ENCODE measurements at regions not wholly inside any gene's neighbourhood (a gene's known extent, or its start where the extent isn't known, plus 50 kb on each side); places are given as distances from the start of the nearest gene placed in this dataset.

DNA sequence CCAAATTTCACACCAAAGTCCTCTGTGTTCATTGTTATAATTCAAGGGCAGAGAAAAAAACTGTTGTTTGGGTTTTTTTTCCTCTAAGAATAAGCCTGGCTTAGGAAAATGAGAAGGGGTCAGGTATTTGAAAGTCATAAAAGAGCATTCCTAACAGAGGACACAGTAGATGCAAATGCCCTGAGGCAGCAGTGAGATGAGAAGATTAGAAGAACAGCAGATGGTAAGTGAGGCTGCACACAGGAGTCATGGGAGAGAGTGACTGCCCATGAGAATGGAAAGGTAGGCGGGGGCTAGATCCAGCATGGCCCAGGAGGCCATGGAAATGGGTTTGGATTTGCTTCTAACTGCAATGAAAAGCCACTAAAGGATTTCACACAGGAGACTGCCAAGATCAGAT lies 107.5 kb upstream of the RBPJ start:
- TF ChIP-seq BACH2 (CRISPR knock-in tag; IDR thresholded peaks at IDR 0.05; ENCODE audit: borderline replicate concordance) (no peak), SNAI2 (CRISPR knock-in tag; IDR thresholded peaks at IDR 0.05) (no peak), GLIS3 (CRISPR knock-in tag; IDR thresholded peaks at IDR 0.05) (no peak)
- TF ChIP-seq, protein P1, sequence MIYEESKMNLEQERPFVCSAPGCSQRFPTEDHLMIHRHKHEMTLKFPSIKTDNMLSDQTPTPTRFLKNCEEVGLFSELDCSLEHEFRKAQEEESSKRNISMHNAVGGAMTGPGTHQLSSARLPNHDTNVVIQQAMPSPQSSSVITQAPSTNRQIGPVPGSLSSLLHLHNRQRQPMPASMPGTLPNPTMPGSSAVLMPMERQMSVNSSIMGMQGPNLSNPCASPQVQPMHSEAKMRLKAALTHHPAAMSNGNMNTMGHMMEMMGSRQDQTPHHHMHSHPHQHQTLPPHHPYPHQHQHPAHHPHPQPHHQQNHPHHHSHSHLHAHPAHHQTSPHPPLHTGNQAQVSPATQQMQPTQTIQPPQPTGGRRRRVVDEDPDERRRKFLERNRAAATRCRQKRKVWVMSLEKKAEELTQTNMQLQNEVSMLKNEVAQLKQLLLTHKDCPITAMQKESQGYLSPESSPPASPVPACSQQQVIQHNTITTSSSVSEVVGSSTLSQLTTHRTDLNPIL (CRISPR knock-in tag; IDR thresholded peaks at IDR 0.05; ENCODE audit: low read depth): no peak

DNA sequence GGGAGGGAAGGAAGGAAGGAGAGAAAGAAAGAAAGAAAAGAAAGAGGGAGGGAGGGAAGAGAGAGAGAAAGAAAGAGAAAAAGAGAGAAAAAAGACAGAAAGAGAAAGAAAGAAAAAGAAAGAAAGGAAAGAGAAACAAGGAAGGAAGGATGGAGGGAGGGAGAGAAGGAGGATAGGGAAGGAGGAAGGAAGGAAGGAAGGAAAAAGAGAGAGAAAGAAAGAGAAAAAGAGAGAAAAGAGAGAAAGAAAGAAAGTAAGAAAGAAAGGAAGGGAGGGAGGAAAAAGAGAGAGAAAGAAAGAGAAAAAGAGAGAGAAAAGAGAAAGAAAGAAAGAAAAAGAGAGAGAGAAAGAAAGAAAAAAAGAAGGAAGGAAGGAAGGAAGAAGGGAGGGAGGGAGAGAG lies 105.8 kb upstream of the RBPJ start:
- TF ChIP-seq ZNF8 (CRISPR knock-in tag; IDR thresholded peaks at IDR 0.05) (no peak), ZC3H10 (CRISPR knock-in tag; IDR thresholded peaks at IDR 0.05) (no peak)
- ATAC-seq: no peak

More for the DNA sequence above, 107.5 kb upstream of the RBPJ start:
- ATAC-seq: no peak

DNA sequence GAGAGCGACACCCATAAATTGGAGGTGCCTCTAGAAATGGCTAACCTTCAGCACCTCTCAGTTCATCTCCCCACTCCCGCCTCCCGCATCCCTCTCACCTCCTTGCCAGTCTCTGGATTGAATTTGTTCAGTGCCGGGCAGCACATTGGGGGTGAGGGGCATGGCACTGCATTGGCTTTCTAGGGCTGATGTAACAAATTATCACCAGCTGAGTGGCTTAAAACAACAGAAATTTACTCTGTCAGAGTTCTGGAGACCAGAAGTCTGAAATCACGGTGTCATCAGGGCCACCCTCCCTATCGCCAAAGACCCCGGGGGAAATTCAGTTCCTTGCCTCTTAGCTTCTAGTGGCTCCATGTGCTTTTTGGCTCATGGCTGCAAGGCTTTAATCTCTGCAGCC lies 105.1 kb upstream of the RBPJ start:
- no peak for ATAC-seq
- TF ChIP-seq, protein P1 (CRISPR knock-in tag; IDR thresholded peaks at IDR 0.05; ENCODE audit: low read depth): no peak
- TF ChIP-seq, protein P2, sequence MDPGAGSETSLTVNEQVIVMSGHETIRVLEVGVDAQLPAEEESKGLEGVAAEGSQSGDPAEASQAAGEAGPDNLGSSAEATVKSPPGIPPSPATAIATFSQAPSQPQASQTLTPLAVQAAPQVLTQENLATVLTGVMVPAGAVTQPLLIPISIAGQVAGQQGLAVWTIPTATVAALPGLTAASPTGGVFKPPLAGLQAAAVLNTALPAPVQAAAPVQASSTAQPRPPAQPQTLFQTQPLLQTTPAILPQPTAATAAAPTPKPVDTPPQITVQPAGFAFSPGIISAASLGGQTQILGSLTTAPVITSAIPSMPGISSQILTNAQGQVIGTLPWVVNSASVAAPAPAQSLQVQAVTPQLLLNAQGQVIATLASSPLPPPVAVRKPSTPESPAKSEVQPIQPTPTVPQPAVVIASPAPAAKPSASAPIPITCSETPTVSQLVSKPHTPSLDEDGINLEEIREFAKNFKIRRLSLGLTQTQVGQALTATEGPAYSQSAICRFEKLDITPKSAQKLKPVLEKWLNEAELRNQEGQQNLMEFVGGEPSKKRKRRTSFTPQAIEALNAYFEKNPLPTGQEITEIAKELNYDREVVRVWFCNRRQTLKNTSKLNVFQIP (CRISPR knock-in tag; IDR thresholded peaks at IDR 0.05; ENCODE audit: borderline replicate concordance, low read depth): no peak
- TF ChIP-seq, protein P3, sequence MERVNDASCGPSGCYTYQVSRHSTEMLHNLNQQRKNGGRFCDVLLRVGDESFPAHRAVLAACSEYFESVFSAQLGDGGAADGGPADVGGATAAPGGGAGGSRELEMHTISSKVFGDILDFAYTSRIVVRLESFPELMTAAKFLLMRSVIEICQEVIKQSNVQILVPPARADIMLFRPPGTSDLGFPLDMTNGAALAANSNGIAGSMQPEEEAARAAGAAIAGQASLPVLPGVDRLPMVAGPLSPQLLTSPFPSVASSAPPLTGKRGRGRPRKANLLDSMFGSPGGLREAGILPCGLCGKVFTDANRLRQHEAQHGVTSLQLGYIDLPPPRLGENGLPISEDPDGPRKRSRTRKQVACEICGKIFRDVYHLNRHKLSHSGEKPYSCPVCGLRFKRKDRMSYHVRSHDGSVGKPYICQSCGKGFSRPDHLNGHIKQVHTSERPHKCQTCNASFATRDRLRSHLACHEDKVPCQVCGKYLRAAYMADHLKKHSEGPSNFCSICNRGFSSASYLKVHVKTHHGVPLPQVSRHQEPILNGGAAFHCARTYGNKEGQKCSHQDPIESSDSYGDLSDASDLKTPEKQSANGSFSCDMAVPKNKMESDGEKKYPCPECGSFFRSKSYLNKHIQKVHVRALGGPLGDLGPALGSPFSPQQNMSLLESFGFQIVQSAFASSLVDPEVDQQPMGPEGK (CRISPR knock-in tag; IDR thresholded peaks at IDR 0.05; ENCODE audit: borderline replicate concordance): no peak
- TF ChIP-seq TOX (CRISPR knock-in tag; IDR thresholded peaks at IDR 0.05; ENCODE audit: borderline replicate concordance): no peak
- no peak for TF ChIP-seq OSR1 (CRISPR knock-in tag; IDR thresholded peaks at IDR 0.05)
- no peak for TF ChIP-seq TCF4 (CRISPR knock-in tag; IDR thresholded peaks at IDR 0.05; ENCODE audit: borderline replicate concordance)
- TF ChIP-seq ZNF8 (CRISPR knock-in tag; IDR thresholded peaks at IDR 0.05): no peak
- no peak for TF ChIP-seq ISL1 (CRISPR knock-in tag; IDR thresholded peaks at IDR 0.05)
- no peak for TF ChIP-seq ZNF565 (CRISPR knock-in tag; conservative IDR thresholded peaks at IDR 0.05; ENCODE audit: low read depth)
- no peak for TF ChIP-seq ESRRG (CRISPR knock-in tag; IDR thresholded peaks at IDR 0.05)
- no peak for TF ChIP-seq RARB (CRISPR knock-in tag; IDR thresholded peaks at IDR 0.05)
- no peak for TF ChIP-seq ZFP30 (CRISPR knock-in tag; IDR thresholded peaks at IDR 0.05)
- TF ChIP-seq GLIS3 (CRISPR knock-in tag; IDR thresholded peaks at IDR 0.05): no peak
- TF ChIP-seq CSDC2 (CRISPR knock-in tag; IDR thresholded peaks at IDR 0.05): no peak

DNA sequence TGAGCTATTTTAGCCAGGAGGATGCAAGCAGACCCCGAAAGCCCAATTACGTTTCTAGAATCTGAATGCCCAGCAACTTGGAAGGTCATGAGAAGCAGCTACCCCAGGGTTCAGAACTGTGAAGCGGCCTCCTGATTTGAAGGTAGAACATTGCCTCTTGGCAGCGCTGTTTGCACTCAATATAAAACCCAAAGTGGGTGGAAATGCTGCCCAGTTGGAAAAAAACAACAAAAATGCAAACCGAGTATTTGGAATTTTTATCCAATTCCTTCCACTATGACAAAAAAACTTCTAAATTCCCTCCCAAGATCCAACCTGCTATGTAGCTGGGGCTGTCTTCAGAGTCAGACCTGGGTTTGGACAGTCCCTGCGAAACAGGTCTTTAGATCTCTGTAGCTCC lies 103.3 kb upstream of the RBPJ start:
- ATAC-seq: no peak
- TF ChIP-seq ZNF70 (CRISPR knock-in tag; IDR thresholded peaks at IDR 0.05) (no peak), SNAI2 (CRISPR knock-in tag; IDR thresholded peaks at IDR 0.05) (no peak), GLIS3 (CRISPR knock-in tag; IDR thresholded peaks at IDR 0.05) (no peak), BACH2 (CRISPR knock-in tag; IDR thresholded peaks at IDR 0.05; ENCODE audit: borderline replicate concordance) (no peak), RARB (CRISPR knock-in tag; IDR thresholded peaks at IDR 0.05) (no peak), CSDC2 (CRISPR knock-in tag; IDR thresholded peaks at IDR 0.05) (no peak), ZC3H10 (CRISPR knock-in tag; IDR thresholded peaks at IDR 0.05) (no peak), OSR1 (CRISPR knock-in tag; IDR thresholded peaks at IDR 0.05) (no peak), ZFP3 (CRISPR knock-in tag; IDR thresholded peaks at IDR 0.05) (no peak), ZNF8 (CRISPR knock-in tag; IDR thresholded peaks at IDR 0.05) (no peak), PPARA (CRISPR knock-in tag; IDR thresholded peaks at IDR 0.05; ENCODE audit: borderline replicate concordance) (no peak), ARNTL (CRISPR knock-in tag; IDR thresholded peaks at IDR 0.05; ENCODE audit: borderline replicate concordance, low read depth) (no peak), ESRRG (CRISPR knock-in tag; IDR thresholded peaks at IDR 0.05) (no peak)
- TF ChIP-seq, protein P3 (CRISPR knock-in tag; IDR thresholded peaks at IDR 0.05; ENCODE audit: borderline replicate concordance): no peak
- TF ChIP-seq, protein P1 (CRISPR knock-in tag; IDR thresholded peaks at IDR 0.05; ENCODE audit: low read depth): no peak
- TF ChIP-seq, protein P4, sequence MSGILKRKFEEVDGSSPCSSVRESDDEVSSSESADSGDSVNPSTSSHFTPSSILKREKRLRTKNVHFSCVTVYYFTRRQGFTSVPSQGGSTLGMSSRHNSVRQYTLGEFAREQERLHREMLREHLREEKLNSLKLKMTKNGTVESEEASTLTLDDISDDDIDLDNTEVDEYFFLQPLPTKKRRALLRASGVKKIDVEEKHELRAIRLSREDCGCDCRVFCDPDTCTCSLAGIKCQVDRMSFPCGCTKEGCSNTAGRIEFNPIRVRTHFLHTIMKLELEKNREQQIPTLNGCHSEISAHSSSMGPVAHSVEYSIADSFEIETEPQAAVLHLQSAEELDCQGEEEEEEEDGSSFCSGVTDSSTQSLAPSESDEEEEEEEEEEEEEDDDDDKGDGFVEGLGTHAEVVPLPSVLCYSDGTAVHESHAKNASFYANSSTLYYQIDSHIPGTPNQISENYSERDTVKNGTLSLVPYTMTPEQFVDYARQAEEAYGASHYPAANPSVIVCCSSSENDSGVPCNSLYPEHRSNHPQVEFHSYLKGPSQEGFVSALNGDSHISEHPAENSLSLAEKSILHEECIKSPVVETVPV (CRISPR knock-in tag; IDR thresholded peaks at IDR 0.05): no peak
